HG03025 (cell line): ENCODE measurements at regions not wholly inside any gene's neighbourhood (a gene's known extent, or its start where the extent isn't known, plus 50 kb on each side); places are given as distances from the start of the nearest gene placed in this dataset.
"Not testable (repeated sequence)": the region's sequence is repeated elsewhere in the genome, so short reads cannot be mapped to it uniquely, and the experiment has no call there.

Source experiments
- ATAC-seq: cut with Tn5 transposase; IDR thresholded peaks from one replicate; pipeline ENCODE4 v1.9.1; 2021; ENCODE audit warnings: mild to moderate bottlenecking, moderate library complexity; ENCODE audit not compliant: unreplicated experiment, low FRiP score

DNA sequence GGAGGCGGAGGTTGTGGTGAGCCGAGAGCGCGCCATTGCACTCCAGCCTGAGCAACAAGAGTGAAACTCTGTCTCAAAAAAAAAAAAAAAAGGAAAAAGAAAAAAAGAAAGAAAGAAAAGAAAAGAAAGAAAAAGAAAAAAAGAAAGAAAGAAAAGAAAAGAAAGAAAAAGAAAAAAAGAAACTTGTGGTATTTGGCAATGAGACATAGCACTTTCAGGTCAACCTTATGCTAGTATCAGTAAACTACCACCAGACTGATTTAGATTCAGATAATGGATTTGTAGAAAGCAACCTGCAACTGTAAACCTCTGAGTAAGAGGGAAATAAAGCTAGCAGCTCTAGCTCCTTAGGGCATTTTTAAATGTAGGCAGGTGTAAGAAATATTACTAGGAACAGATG lies 144.0 kb upstream of the ZNF608 start:
- not testable (repeated sequence) for ATAC-seq

DNA sequence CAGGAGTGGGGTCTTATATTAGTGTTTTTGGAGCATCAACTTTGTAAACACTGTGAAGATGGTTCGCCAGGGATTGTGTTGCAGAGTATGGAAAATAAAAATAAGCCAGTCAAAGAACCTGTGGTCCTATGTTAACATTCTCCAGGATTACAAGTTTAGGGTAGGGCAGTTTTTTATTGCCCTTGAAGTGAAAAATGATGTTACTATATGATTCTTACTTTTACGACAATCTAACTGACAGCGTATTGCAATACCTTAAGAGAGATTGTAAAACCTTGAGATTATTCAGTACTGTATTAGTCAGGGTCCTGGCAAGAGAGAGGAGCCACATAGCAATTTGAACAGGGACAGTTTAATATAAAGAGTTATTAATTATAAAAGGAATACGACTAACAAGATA lies 144.7 kb upstream of the ZNF608 start:
- ATAC-seq, result no peak

DNA sequence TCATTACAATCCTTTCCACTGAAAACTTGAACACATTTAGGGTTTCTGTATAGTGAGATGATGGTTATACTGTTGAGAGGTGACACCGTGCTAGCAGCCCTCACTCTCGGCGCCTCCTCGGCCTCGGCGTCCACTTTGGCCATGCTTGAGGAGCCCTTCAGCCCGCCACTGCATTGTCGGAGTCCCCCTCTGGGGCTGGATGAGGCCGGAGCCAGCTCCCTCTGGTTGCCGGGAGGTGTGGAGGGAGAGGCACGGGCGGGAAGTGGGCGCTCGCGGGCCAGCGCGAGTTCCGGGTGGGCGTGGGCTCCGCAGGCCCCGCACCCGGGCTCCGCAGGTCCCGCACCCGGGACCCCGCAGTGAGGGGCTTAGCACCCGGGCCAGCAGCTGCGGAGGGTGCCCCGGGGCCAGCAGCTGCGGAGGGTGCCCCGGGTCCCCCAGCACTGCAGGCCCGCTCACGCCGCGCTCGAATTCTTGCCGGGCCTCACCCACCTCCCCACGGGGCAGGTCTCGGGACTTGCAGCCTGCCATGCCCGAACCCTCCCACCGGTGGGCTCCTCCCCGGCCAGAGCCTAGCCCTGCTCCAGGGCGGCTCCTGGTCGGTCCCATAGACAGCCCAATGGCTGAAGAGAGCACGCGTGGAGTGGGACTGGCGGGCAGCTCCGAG lies 145.9 kb upstream of the ZNF608 start:
- ATAC-seq, result no peak

DNA sequence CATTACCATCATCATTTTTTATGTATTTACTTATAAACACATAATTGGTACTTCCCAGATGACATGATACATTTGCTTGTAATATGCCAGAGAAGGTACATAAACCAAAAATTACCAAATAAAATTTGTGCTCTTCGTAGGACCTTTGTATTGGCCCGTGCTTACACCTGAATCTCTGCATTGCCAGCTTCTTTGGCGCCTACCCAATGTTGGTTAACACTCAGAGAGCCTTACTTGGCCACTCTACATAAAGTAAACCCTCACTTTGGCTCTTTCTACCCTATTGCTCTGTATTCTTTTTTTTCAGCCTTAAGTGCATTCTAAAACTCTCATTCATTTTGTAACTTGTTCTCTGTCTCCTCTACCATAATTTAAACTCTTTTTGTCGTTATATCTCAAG lies 148.1 kb upstream of the ZNF608 start:
- ATAC-seq, result no peak

DNA sequence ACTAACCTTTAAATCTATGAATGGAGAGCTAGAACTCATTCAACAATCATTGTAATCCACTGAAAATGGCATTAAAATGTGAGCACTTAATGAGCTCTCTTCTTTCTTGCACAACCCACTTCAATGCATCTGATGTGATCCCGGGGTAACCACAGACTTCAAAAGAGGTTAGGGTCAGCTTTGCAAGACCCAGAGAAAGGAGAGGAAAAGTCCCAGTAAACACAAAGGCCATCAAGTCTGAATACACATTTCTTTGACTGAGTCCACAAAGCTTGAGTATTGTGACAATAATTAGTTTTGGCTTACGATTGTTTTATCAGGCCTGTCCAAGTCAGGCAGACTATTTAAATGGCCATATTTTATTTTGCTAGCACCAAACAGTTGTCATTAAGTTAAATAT lies 148.8 kb upstream of the ZNF608 start:
- no peak for ATAC-seq

DNA sequence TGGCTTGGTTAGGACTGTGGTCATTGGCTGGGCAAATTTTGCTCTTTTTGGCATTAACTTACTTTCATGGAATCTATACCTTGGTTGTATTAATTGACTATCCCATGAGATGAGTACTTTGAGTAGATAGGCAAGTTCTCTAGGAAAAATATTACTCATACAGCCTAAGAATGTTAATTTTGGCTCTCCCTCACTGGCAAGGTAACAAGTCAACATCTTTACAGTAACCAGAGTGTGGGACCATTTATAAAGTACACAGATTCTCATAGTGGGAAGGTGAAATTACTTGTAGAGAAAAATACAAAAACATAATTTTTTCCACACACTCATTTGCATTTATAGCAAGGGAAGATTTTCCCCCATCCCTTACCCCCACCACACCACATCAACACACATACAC lies 154.6 kb upstream of the ZNF608 start:
- ATAC-seq, result no peak

DNA sequence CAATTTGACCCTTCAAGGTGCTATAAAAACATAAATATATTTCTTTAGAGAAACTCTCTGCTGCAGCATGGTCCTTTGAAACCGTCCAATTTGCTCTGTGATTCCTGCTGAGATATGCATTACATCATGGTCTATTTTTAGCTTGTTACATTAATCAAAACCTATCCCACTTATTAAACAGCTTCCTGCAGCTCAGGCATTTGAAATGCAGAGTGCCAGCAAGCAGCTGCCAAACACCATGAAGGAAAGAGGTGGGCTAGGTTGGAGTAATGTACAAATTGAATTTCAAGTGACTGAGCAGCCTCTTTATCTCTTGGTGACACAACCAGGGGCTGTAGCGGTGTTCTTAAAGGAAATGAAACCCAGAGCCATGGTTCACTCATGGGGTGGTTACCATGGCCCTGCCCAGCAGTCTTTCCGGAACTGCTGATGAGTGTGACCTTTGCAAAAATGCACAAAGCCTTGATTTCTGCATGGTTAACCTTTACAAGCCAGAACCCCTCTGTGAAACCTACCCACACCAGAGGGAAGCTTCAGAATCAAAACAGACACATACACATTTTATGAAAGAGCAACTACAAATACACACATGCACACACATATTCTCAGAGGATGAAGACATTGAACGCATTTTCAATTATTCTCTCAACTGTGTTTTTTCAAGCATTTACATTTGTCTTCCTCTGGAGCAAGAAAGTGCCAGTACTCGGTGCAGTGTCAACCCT lies 155.8 kb upstream of the ZNF608 start:
- peak; percentile 99 for ATAC-seq

DNA sequence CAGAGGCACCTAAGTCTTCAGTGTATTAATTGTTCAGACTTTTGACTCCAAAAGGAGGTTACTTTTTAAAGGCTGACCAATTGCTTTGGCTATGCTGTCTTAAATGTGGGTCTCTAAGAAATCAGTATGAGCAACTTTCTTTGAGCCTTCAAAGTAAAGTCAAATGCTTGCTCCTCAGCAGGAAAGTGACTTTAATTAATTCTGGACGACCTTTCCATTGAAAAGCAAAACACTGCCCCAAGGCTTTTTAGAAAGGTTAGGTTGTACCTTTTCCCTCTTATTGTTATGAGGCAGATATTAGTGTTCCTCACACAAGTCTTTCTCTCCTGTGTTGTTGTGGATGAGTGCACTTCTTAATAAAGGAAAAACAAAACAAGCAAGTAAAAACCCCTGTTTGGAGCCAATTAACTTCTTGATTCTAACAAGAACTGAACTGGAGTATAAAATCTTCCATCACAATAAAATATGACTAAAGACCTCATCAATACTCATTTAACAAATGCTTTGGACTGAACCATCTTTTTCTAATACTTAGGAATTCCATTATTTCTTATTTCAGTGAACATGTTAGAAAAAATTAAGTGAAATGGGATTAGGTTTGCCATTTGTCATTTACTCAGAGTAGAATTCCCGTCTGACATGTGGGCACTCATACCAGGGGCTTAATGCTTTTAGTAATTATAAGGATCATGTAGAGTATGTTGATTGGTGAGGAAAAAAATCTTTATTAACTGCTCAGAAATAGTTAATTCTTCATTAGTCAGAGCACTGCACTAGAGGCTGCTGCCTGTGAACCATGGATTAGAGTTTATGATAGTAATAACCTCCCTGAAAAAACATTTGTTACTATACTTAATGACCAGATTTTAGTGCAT lies 159.1 kb upstream of the ZNF608 start:
- no peak for ATAC-seq

DNA sequence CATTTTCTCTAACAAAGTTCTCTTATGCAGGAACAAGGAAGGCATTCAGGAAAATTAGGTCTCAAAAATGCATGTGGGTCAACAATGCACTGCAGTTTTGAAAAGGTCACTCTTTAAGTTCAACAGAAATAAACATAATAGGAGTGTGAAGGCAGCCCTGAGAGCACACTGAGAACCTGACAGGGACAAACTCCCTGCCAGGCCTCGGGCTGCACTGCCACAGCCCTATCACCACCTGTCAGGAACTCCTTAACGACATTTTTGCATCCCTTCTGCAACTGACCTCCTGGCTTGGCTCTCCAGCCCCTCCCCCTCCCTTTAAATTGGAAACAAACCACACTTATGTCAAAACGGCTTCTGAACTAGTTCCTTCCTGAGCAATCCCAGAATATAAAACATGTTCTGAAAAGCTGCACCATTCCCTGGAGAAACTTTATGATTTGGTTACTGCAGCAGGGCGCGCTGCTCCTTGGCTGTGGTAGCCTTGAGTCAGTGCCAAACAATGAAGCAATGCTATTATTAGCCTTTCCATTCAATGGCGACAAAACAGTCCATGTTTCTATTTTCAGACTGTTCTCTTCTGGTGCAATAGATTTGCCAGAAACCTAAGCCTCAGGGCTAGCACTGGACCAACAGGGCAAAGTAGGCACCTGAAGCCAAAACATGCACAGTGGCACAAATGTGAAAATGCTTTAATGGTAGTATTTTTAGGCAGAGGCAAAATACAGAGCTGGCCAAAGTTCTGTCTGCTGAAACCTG lies 160.1 kb upstream of the ZNF608 start:
- no peak for ATAC-seq

DNA sequence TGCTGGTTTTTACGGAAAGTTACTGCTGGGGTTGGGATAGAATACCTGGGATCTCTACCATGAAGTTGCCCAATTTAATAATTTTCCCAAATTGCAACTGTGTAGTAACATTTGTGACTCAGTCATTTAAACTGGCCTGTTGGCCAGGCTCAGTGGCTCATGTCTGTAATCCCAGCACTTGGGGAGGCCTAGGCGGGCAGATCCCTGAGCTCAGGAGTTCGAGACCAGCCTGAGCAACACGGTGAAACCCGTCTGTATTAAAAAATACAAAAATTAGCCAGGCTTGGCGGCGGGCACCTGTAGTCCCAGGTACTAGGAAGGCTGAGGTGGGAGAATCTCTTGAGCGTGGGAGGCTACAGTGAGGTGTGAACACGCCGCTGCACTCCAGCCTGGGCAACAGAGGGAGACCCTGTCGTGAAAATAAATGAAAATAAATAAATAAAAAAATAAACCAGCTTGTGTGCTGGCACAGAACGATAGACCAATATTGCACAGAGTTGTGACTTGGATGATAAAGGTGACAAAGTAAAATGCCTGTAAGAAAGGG lies 160.7 kb upstream of the ZNF608 start:
- no peak for ATAC-seq

DNA sequence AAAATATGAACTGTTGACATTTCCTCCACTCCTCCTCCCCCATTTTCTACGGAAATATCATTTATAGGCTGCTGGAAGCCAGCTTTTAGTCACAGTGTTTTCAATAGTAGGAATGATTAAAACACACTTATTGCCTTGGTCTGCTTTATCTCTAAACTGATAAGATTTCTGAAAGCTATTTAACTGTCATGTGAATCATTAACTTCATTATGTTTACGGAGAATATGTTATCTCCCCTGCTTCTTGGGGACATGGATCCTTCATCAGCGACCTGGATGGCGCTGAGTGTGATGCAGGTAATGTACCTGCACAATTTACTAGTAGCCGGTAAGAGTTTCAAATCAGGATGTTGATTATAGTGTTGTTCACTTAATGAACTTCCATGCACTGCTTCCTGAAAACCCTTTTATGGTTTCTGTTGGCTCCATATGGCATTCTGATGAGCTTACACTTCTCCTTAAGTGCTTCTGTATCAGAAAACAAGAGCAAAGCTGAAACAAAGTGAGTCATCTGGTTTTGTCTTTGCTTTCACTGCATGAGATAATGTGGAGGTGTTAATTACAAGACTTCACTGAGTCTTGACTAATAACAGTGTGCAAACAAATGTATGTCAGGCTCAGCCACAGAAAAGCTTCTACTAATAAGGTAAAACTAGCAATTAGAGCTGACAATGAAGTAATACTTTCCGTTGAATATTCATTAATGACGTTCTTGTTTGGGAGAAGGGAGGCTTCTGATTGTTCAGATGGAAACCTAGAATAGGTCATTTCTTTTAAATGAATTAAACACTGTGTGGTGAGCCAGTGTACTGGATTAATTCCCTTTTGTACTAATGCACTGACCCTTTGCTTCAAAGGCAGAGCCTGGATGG lies 162.4 kb upstream of the ZNF608 start:
- ATAC-seq, result peak; percentile 56

DNA sequence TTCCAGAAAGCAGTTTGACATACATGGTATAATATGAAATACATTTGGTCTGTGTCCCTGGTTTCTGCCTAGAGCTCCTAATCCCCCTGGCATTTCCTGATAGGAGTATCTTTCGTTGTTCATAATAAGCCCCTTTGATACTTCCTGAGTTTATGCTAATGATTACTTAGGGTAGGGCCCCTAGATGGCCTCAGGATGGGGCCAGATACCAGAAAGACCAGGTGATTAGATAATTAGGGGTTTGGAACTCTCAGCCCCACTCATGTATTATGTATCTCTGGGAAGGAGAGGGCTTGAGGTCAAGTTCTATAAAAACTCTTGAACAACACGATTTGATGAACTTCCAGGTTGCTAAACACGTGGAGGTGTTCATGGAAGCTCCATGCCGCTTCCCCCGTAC lies 163.3 kb upstream of the ZNF608 start:
- ATAC-seq, result no peak

DNA sequence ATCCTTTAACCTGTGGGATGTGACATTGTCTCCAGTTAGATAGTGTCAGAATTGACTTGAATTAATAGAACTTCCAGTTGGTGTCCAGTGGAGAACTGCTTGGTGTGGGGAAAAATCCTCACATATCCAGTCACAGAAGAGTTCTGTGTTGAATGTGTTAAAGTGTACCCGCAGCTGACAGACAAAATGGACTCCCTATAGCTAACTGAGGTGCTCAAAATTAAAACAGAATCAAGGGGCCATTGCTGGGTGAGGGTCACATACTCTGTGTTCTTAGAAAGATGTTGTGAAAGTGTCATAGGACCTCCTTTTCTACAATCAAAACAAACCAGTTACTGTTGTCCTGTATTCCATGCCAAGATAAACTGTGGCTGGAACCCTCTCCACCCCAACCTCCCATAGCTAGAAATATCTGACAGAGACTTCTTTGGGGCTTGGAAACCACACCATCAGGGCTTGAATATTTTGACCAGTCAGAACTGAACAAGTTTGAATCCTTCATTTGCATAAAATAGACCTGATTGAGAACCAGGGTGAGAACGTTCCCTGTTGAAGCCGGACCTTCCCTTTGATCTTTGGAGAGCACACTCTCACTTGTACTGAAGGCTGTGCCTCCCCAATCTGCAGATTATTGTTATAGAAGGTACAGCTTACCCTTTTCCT lies 164.0 kb upstream of the ZNF608 start:
- ATAC-seq, result no peak

DNA sequence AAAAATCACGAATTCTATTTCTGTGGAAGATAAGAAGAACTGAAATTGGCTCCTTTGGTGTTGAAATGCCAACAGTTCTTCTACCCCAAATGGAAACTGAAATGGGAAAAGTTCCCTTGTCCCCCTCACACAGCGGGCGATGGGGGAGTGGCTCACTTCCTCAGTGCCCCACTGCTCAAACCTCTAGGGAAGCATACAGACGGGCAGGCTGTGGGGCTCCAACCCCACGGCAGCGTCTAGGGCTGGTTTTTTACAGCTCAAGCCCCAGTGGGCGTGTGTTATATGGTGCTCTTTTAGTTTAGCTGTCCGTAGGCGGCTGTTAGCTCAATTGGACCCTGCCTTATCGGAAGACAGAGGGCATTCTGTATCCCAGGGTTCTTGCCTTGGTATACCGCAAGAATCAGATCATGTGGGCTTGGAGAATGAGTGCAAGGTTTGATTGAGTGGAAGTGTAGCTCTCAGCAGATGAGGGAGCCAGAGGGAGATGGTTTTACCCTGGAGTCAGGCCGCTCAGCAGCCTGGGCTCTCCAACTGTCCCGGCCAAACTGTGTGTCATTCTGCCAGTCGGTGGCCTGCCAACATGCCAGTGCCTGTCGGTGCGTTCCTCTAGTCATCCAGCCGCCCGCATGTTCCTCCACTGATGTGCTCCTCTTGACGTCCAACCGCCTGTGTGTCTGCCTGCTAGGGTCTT lies 166.3 kb upstream of the ZNF608 start:
- no peak for ATAC-seq

DNA sequence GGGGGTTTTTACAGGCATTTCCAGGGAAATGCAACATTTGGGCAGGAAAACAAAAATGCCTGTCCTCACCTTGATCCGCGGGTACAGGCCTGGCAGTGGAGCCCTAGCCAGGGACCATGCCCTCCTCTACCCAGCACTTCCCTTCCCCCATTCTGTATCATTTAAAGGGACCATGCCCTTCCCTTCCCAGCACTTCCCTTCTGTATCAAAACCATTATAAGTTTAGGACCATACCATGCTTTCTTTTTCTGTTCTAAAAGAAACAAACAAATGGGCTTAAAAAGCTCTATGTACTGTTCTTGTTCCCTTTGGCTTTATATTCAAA lies 166.9 kb upstream of the ZNF608 start:
- ATAC-seq, result no peak

DNA sequence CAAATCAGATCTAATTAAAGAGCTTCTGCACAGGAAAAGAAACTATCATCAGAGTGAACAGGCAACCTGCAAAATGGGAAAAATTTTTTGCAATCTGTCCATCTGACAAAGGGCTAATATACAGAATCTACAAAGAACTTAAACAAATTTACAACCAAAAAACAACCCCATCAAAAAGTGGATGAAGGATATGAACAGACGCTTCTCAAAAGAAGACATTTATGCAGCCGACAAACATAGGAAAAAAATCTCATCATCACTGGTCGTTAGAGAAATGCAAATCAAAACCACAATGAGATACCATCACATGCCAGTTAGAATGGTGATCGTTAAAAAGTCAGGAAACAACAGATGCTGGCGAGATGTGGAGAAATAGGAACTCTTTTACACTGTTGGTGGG lies 169.9 kb upstream of the ZNF608 start:
- not testable (repeated sequence) for ATAC-seq

DNA sequence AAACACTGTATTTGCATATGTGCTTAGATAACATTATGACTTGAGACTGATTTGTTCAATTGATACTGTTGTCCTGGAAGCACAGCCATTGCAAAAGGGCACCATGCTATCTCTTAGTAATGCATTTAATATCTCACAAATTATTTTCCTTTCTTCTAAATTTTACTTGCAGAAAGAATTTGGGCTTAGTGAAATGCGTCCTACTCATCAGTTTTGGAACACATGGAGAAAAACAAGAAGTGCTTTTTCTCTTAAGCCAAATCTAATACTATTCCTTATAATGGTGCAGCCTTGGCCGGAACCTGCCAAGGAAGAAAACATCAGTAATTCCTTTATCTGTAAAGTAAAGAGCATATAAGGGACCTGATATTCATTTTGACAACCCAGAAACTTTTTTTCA lies 172.2 kb upstream of the ZNF608 start:
- no peak for ATAC-seq

DNA sequence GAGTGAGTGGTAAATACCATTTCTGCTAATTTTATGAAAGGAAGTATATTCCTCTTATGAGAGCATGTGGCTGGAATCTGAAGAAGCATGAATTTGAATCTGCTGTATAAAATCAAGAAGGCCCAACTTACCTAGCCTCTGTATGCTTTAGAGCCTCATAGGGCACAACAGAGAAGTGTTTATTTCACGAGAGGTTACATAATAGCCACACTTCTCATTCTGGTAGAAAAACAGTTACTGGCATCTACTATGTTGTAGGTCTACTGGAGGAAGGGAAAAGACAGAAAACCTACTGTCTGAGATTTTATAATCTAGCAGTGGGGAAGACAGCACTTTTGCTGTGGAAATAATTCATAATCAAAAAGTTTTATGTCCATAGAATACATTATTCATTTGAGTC lies 172.6 kb upstream of the ZNF608 start:
- ATAC-seq, result no peak
